ENCODE measurements at regions not wholly inside any gene's neighbourhood (a gene's known extent, or its start where the extent isn't known, plus 50 kb on each side); places are given as distances from the start of the nearest gene placed in this dataset.

DNA sequence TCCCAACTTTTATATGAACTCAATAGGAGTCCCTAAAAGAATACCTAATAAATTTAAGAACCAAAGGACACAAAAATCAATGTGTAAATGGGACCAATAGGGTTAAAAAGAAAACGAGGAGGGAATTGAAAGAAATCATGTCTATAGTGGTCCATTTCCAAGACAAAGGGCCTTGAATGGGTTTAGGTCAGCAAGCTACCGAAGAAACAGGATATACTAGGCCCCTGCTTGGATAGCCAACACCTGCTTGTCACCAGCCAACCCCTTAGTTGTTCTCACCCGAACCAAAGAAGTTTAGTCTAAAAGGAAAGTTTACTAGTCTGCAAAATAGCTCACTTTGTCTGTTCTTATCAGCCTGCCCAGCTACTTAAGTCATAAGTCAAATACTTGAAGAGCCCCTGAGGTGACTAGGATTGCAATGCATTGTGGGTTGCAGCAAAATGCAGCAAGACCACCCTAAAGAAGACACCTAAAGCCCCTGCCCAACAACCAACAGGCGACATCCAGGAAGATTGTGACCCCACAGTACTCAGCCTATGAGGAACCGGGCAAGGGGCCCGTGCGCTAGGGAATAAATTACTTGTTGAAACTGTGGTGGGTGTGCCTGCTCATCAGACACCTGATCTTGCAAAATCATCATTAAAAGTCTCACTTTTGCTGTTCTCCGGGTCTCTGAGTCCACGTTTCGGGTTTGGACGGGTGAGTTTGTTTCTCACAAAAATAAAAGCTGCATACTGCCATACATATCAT, 183.9 kb upstream of the PPP1R26 start:
- no peak for DNase-seq (ENCODE audit: insufficient read length)
- TF ChIP-seq POLR2AphosphoS5 (IDR thresholded peaks at IDR 0.05; ENCODE audit: low read depth, low read length) (no peak), POLR2A (IDR thresholded peaks at IDR 0.05; ENCODE audit: low read depth, low read length) (no peak), TAF1 (IDR thresholded peaks at IDR 0.05; ENCODE audit: borderline replicate concordance, low read depth, low read length) (no peak)
- no peak for FAIRE-seq

DNA sequence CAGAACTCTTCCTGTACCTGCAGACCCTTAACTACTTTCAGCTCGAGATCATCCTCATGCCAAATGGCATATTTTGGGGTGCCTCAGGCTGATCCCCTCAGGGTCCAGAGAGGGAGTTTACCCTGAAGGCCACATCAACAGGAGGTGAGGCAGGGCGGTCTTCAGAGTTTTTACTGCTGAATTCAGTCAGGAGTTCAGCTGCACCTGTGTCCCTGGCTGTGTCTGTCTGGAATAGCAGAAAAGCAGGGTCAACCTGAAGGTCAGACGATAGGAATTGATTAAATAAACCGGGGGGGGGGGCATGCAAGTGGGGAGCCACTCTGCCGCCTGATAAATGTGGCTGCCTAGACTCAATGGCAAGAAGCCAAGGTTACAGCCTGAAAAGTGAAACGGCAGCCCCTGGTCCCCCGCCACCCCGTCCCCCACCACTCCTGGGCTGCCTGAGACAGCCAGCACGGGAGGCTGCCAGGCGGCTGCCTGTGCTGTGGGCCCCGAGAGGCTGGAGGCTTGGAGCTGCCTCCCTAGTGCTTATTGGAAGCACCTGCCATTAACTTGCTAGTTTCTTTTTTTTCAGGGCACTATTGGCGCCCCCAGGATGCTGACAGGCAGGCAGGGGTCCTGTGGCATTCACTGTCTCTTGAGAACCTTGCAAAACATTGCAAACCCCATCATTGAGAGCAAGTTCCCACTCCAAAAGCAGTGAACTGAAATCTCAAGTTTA, 182.7 kb upstream of the PPP1R26 start:
- DNase-seq (ENCODE audit: insufficient read length) (no peak), FAIRE-seq (no peak)
- TF ChIP-seq POLR2A (IDR thresholded peaks at IDR 0.05; ENCODE audit: low read depth, low read length) (no peak), TAF1 (IDR thresholded peaks at IDR 0.05; ENCODE audit: borderline replicate concordance, low read depth, low read length) (no peak), POLR2AphosphoS5 (IDR thresholded peaks at IDR 0.05; ENCODE audit: low read depth, low read length) (no peak)

DNA sequence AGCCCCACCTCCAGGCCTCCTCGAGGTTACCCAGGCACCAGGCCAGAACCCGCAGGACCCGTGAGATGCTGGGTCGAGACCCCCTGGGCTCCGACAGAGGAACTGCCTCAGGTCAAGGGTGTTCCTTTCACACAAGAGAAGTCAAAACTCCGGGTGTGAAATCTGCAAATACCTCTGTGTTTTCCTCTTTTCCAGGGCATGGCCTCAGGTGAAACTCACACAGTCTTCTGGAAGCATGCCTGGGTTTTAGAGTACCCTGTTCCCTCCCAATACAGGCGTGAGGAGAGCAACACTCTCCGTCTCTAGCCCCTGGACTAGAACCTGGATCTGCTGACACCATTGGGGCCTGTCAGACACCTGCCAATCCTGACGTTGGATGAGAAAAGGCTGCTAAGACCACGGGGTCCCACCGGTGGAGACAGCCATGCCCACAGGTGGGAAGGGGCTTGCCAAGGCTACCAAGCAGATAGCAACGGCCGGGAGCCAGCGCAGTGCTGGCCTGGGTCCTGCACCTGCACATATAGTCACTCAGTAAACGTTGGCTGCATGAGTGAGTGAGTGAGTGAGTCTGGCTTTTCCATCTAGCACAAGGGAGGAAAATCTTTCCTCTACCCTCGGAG, 182.0 kb upstream of the PPP1R26 start:
- no peak for TF ChIP-seq POLR2AphosphoS5 (IDR thresholded peaks at IDR 0.05; ENCODE audit: low read depth, low read length)
- no peak for TF ChIP-seq POLR2A (IDR thresholded peaks at IDR 0.05; ENCODE audit: low read depth, low read length)
- DNase-seq (ENCODE audit: insufficient read length) (no peak), FAIRE-seq (no peak)

DNA sequence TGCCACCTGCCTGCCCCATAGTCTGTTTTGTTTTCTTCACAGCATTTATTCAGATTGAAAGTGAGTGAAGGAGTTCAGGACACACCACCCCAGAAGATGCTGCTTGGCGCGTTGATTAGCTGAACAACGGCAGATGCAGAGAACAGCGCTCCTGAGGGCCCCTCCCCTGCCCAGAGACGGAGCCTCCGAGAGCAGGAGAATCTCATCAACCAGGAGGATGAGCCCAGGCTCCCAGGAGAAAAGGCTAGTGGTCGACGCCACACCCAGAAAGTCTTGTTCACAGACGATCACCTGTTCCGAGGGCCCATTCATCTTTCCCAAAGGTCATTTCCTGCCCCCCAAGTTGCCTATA, 180.4 kb upstream of the PPP1R26 start:
- DNase-seq (ENCODE audit: insufficient read length) (no peak), FAIRE-seq (no peak)
- TF ChIP-seq TAF1 (IDR thresholded peaks at IDR 0.05; ENCODE audit: borderline replicate concordance, low read depth, low read length) = no peak
- no peak for TF ChIP-seq POLR2A (IDR thresholded peaks at IDR 0.05; ENCODE audit: low read depth, low read length)
- TF ChIP-seq POLR2AphosphoS5 (IDR thresholded peaks at IDR 0.05; ENCODE audit: low read depth, low read length) = no peak

DNA sequence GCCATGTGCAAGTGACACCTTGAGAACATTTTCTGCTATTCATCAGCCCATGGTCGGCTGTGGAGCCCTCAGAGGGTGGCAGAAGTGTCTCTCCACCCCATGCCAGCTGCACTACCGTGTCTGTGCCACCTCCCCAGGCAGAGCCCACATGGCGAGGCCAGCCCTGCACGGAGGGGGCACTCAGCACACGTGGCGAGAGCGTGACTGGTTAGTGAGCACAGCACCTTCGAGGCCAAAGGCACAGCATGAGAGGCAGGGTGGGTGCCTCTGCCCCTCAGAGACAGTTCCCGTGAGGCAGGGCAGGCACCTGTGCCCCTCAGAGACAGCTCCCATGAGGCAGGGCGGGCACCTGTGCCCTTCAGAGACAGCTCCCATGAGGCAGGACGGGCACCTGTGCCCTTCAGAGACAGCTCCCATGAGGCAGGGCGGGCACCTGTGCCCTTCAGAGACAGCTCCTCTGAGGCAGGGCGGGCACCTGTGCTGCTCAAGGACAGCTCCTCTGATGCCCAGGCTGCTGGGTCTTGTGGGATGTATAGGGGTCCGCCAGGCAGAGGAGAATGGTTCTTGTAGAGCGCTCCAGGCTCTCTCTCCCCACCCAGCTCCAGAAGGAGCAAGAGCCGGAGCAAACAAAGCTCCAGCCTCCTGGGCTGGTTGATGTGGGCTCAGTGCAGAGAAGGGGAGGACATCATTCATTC, 179.8 kb upstream of the PPP1R26 start:
- TF ChIP-seq POLR2AphosphoS5 (IDR thresholded peaks at IDR 0.05; ENCODE audit: low read depth, low read length) (no peak), POLR2A (IDR thresholded peaks at IDR 0.05; ENCODE audit: low read depth, low read length) (no peak), TAF1 (IDR thresholded peaks at IDR 0.05; ENCODE audit: borderline replicate concordance, low read depth, low read length) (no peak)
- DNase-seq (ENCODE audit: insufficient read length) = no peak
- FAIRE-seq = no peak

DNA sequence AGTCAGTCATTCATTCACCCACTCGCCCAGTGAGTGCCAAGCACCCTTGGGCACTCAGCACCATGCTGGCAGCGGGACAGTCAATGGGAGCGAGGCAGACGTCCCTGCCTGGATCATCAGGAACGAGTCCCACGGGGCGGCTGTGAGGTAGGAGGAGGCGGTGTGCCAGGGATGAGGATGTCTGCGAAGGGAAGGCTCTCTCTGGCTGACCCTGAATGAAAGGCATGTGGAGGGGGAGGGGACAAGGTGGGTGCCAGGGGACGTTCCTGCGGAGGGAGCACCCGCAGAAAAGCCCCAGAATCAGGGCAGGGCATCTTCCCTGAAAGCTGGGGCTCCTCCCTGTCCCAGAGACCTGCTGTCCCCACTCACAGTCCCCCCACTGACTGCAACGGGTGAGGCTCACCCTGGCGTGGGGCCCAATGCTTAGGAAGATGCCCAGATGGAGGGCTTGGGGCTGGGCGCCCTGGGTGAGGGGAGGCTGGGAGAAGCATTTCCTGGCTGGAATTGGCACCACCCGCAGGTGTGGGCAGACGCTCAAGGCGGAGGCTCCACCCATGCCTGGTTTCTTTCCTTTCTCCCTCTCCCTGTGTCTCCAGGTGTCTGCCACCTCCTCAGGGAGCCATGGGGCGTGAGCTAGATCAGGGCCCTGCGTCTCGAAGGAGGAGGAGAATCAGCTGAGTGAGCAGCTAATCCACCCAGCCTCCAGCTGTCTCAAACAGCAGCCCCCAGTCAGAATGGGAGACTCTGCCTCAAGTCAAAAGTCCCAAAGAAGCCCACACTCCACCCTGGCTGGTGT, 179.0 kb upstream of the PPP1R26 start:
- FAIRE-seq (no peak), DNase-seq (ENCODE audit: insufficient read length) (no peak)
- TF ChIP-seq POLR2A (IDR thresholded peaks at IDR 0.05; ENCODE audit: low read depth, low read length) = no peak

DNA sequence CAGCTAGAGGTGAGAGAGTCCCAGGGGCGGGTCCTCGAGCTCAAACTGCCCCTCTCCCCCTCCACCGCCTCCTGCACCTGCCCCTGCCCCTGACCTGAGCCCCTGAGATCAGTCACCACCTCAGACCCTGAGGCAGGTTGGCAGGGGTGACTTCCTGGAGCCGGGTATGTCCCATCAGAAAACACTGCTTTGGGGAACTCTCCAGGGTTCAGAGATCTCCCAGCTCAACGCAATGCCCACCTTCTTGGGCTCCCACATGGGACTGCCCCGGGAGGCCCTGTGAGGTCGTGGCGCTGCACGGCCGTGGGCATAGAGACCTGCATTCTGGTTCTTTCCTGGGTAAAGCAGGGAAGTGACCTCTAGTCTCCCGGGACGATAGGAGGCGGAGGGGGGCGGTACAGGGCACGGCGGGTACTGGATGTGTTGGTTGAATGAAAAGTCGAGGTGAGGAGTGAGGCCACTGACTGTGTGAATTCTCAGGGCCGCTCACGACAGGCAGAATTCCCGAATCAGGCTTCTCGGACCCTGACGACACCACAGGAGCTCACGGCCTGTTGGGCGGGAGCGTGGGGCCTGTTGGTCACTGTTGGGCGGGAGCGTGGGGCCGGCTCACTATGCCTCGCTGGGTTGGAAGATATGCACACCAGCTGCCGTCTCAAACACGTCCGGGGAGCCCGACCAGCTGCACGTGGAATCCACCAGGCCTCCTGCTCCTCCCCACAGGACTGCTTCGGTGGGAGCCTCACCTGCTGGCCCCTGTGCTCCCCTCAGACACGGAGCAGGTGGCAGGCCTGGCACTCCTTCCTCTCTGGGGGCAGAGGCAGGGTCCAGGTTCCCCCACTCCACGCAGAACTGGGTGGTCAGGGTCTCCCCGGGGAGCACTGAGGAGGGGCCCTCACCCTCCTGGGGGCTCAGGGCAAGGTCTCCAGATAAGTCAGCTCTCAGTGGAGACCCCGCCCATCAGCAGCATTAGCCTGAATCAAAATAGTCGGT, 178.0 kb upstream of the PPP1R26 start:
- DNase-seq (ENCODE audit: insufficient read length) = no peak
- TF ChIP-seq TAF1 (IDR thresholded peaks at IDR 0.05; ENCODE audit: borderline replicate concordance, low read depth, low read length) (no peak), POLR2AphosphoS5 (IDR thresholded peaks at IDR 0.05; ENCODE audit: low read depth, low read length) (no peak), POLR2A (IDR thresholded peaks at IDR 0.05; ENCODE audit: low read depth, low read length) (no peak)
- FAIRE-seq = no peak

DNA sequence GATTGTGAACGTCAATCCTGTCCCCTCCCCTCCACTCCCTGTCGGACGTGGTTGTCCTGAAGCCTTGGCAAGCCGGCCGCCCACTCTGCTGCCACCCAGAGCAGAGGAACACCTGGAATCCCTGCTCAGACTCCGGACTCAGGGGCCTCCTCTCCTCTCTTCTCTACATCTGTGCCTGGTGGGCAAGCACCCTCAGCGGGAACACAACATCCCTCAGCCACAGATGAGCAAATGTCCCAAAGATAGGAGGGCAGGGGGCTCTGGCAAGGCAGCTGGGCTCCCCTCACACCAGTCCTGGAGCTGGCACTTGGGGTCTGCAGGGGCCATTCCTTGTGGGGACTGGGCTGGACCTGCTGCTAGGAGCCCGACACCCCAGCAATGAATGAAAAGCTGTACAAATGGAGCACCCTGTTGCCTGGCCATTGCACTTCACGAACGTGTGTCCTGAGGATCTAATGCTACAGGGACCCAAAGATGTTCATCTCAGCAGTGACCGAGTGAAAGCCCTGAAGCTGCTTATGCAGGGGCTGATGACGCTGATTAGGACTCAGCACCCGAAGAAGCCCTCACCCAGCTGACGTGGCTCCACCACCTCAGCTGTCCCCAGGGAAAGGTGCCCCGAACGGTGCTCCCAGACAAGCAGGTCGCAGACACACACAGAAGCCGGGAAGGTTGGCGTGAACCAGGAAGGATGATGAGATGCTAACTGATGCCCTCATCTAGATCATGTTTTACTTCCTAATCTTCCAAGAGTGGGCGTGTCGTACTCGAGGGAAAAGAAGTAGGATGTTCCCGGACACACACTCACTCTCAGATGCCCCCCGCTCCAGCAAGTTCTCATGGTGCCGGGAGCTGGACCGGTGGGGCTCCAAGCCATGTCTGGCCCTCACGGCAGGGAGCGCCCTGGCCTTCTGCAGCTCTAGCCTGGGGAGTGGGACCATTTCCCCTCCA, 177.0 kb upstream of the PPP1R26 start:
- FAIRE-seq (no peak), DNase-seq (ENCODE audit: insufficient read length) (no peak)
- TF ChIP-seq POLR2AphosphoS5 (IDR thresholded peaks at IDR 0.05; ENCODE audit: low read depth, low read length) = no peak
- no peak for TF ChIP-seq TAF1 (IDR thresholded peaks at IDR 0.05; ENCODE audit: borderline replicate concordance, low read depth, low read length)
- TF ChIP-seq POLR2A (IDR thresholded peaks at IDR 0.05; ENCODE audit: low read depth, low read length) = no peak

DNA sequence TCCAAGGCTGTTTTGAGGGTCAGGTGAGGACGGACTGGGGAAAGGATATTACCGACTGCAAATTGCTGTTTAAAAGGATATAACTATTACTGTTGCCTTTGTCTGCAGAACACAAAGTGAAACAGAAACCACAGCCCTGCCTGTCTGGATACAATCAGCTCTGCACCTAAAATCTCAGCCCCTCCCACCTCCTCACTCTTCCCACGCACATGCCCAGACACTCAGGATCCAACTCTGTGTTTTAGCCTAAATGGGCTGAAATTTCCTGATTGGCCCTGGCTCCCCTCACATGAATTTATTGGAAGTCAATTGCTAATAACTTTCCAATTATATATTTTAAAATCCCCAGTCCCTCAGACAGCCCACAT, 176.3 kb upstream of the PPP1R26 start:
- DNase-seq (ENCODE audit: insufficient read length) (no peak), FAIRE-seq (no peak)
- no peak for TF ChIP-seq TAF1 (IDR thresholded peaks at IDR 0.05; ENCODE audit: borderline replicate concordance, low read depth, low read length)

Measured in GM12892 (cell line).